HG03378 (cell line): ENCODE measurements at regions not wholly inside any gene's neighbourhood (a gene's known extent, or its start where the extent isn't known, plus 50 kb on each side); places are given as distances from the start of the nearest gene placed in this dataset.

ENCODE experiments used
- ATAC-seq: cut with Tn5 transposase; IDR thresholded peaks from one replicate; pipeline ENCODE4 v1.9.1; 2021; ENCODE audit warnings: mild to moderate bottlenecking, moderate library complexity; ENCODE audit not compliant: unreplicated experiment

- ATAC-seq = no peak
These were observed 1848.5 kb upstream of the TENM3 start for GRCh38 chr4:180394730-180395129.

- ATAC-seq = no peak
These were observed 1844.6 kb upstream of the TENM3 start for GRCh38 chr4:180398564-180398963.

GRCh38 chr4:180407275-180407885 is 1835.8 kb upstream of the TENM3 start:
- ATAC-seq = no peak

- no peak for ATAC-seq
These were observed 1824.2 kb upstream of the TENM3 start for GRCh38 chr4:180418819-180419531.

GRCh38 chr4:180422989-180423711 is 1820.1 kb upstream of the TENM3 start:
- ATAC-seq = no peak

- no peak for ATAC-seq
These were observed 1819.5 kb upstream of the TENM3 start for GRCh38 chr4:180423712-180424057.

DNA sequence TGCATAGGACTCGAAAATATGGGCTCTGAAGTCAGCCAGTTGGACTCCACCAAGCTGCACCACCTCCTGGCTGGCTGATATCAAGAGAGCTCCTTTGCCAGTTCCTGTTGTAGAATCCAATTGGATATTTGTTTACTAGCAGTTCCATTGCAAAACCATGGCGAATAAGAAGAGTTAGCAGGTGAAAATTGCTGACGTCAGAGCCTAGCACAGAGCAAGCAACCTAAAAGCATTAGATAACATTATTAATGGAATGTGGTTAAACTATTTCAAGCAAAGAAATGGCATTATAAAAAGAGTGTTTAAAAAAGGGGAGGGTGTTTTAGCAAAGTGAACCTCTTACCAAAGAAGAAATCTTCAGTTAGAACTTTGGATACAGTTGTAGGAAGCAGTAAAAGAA is 1816.3 kb upstream of the TENM3 start:
- ATAC-seq = no peak

DNA sequence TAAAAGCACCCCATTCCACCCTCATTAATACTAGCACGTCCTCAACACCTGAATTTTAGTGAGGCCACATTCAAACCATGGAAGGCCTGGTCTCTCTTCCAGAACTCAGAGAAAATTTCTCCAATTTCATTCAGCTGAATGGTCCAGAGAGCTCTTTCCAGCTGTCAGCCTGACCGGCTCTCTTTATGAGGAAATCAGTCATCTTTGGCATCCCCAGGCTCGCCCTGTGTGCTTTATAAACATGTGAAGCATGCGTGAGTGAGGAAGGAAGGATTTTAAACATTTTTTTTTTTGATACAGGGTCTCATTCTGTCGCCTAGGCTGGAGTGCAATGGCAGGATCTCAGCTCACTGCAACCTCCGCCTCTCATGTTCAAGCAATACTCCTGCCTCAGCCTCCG is 1812.9 kb upstream of the TENM3 start:
- ATAC-seq = no peak

DNA sequence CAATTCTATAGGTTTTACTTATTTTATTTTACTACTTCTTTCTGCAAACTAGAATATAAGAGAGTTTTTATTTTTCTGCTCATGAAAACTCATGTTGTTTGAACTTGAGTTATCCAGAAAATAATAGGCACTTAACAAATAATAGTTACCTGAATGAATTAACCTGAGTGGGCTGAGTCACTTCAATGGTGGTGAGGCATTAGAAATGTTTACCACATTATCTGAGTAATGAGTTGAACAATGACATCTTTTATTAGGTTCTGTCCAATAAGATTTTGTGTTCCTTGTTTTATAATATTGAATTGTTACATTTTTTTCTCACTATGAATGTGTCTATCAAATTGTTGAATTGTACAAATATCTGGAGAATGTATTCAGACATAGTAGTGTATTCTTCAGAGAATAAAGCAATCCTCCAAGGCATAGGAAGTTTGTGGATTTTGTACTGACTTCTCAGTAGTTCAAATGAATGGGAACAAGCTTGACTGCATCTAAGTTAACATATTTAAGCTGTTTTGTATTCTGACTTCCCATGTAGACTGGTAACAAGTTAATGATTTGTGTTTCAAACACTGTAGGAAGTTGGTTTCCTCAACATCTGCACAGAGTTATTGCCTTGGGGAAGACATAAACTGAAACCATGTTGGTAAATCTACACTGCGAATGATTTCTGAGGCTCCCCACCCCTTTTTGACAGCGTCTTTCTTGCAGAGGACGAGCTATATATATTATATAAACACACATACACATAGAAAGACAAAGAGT is 1808.9 kb upstream of the TENM3 start:
- ATAC-seq = peak; percentile 74

DNA sequence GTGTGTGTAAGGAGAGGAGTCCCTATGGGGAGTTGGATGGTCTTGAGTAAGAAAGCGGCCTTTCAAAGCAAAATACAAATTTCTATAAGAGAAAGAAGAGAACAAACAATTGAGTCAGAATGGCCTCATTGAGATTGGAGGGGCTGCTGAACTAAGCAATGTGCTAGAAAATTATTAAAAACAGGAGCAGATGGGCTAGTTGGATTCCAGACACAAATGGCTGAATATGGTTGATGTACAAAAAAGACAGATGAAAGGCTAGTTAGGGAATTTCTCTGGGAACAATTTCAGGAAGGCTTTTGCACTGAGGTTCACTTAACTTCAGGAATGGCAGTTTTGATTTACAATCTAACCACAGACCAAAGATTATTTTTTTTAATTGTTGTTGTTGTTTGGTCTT is 1806.8 kb upstream of the TENM3 start:
- ATAC-seq = no peak

- ATAC-seq = no peak
These were observed 1805.6 kb upstream of the TENM3 start for GRCh38 chr4:180437601-180438000.

GRCh38 chr4:180448306-180448705 is 1794.9 kb upstream of the TENM3 start:
- ATAC-seq = no peak

DNA sequence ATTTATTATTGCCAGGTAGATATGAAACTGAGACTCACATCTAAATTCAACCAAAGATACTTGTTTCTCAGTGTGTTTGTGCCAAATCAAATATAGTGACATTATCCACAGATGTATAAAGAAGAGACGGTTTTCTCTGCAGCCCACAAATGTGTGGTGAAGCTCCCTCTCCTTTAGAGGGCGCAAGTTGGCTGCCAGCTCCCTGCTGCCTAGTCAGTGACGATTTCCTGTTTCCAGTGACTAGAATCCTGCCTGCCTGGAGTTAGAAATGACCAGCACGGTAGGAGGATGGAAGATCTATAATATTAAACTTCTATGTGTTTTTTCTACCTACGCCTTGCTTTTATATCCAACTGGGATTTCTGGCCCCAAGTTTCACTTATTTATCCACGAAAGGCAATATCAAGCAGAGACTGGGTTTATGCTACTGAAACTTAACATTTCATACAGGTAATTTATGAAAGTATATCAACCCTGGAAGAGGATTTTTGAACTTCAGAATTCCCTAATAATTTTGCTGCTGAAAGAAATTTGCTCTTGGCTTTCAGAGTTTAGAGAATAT is 1793.7 kb upstream of the TENM3 start:
- ATAC-seq = no peak

DNA sequence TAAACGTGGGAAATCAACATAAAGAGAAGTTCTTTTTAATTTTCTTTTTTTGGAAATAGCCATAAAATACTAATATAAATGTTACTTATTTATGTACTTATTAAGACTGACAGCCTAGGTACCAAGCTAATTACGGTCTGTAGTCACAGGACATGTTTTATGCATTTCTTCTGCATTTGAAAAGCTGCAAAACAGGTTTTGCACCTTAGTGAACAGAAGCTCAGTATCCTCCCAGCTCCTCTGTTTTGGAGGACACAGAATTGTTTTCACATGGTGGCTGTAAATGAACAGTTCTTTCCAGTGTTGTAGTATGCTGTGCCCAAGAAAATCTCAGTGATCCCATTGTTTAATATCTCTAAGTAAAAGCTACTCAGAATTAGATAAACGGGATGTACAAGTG is 1788.0 kb upstream of the TENM3 start:
- no peak for ATAC-seq

- ATAC-seq = no peak
These were observed 1786.3 kb upstream of the TENM3 start for GRCh38 chr4:180456928-180457327.

GRCh38 chr4:180462116-180462515 is 1781.1 kb upstream of the TENM3 start:
- no peak for ATAC-seq

DNA sequence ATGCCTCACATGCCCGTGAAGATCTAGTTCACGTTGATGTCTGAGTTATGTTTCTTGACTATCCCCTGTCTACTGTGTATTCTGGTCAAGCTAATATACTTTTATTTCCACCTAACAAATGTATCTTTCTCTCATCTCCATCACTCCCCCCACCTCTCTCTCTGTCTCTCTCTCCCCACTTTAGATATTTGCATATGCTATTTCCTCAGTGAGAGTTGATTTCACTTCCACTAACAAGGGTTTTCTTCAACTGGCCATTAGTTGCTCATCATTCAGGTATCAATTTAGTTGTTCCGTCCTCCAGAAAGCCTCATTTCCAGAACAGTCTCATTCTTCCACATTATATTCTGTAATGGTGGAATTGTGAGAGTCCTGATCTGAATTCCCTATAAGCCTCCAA is 1777.8 kb upstream of the TENM3 start:
- no peak for ATAC-seq

- ATAC-seq = no peak
These were observed 1760.2 kb upstream of the TENM3 start for GRCh38 chr4:180483036-180483435.

- ATAC-seq = no peak
These were observed 1757.8 kb upstream of the TENM3 start for GRCh38 chr4:180485407-180485806.

DNA sequence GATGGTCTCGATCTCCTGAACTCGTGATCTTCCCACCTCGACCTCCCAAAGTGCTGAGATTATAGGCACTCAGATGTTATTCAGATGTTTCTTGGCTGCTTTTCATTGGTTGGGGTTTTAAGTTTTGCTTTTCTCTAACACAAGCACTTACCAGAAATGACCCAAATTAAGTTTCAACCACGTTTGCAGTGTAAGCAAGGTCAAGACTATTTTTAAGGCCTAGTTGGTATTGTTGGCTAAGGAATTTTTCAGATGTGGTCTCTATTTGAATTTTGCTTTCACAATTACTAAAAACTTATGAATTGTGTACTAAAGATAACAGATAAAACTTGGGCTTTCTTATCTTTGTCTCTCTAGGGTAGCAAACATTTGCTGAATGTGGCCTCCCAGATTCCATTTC is 1756.9 kb upstream of the TENM3 start:
- no peak for ATAC-seq

- no peak for ATAC-seq
These were observed 1753.4 kb upstream of the TENM3 start for GRCh38 chr4:180489787-180490186.
